ENCODE measurements at regions not wholly inside any gene's neighbourhood (a gene's known extent, or its start where the extent isn't known, plus 50 kb on each side); places are given as distances from the start of the nearest gene placed in this dataset.

DNA sequence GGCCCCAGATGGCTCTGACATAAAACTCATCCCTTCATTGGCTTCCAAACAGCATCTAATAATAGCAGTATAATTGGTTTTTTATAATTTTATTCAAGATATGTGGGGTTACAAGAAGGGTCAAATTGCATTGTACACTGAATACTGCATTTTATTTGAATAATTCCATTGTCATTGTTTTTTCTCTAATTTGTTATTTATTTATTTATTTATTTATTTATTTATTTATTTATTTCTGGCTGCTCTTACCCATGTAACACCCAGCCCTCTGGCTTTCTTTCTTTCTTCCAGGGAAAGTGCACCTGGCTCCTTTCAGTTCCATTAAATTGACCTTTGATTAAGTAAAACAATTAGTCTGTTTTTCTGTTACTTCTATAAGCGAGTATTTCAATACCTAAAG lies 210.1 kb downstream of the CDH9 start:
- DNase-seq: no peak

DNA sequence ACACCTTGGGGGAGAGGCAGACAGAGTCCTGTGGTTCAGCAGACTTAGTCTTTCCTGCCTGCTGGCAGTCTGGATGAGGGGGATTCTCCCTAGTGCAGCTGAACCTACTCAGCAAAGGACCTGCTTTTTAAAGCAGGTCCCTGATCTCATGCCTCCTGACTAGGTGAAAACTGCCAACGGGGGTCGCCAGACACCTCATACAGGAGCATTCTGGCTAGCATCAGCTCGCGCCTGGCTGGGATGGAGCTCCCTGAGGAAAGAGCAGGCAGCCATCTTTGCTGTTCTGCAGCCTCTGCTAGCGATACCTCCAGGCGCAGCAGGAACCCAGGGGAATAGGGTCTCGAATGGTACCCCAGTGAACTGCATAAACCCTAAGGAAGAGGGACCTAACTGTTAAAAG lies 225.2 kb downstream of the CDH9 start:
- no peak for DNase-seq

DNA sequence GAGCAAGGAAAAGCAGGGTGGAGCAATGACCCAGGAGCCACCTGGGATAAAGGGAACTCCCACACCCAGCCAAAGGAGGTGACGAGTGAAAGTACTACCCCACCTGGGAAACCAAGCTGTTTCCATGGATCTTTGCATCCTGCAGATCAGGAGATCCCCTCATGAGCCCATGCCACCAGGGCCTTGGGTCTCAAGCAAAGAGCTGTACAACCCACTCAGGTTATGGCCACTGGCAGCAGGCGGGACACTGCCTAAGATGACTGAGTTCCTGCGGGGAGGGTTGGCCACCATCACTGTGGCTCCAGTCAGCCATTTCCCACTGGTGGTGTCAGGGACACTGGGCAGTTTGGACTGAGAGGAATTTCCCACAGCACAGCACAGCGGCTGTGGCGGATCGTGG lies 225.7 kb downstream of the CDH9 start:
- DNase-seq: no peak

DNA sequence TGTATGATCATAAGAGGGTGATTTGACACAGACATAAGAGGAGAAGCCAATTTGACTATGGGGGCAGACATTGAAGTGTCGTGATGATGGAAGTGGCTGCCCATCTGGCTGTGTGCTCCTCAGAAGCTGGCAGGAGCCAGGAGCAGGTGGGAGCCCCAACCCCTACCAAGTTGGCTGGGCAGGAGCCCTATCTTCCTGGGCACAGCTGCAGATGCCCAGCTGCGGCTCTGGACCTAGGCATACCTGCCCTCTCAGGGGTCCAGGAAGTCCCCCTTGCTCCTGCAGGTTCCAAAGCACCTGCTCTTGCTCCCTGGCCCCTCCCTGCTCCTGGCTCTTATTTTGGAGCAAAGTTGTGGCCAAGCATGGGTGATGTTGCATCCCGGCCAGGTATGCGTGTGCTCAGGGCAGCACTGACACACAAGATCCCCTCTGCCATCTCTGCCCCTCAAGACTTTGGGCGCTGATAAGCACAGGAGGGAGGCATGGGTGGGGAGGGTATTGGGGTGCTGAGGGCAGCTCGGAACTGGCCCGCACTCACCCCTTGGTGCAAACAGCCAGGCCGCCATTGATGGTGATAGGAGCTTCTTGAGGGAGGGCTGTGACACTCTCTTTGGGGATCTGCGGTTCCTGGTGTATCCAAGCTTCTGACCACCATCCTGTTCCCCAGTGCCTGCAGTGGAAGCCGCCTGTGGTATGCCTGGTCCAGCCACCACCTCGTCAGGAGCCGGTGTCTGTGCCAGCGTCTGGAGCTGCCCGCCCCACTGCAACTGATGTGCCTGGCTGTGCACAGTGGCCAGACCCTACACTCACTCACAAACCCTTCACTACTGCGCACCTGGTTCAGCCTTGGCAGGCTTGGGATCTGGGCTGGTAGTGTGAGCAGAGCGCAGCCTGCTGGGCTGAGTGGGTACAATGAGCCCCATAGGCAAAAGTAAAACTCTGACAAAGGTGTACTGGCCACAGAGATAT lies 230.9 kb downstream of the CDH9 start:
- DNase-seq: no peak

DNA sequence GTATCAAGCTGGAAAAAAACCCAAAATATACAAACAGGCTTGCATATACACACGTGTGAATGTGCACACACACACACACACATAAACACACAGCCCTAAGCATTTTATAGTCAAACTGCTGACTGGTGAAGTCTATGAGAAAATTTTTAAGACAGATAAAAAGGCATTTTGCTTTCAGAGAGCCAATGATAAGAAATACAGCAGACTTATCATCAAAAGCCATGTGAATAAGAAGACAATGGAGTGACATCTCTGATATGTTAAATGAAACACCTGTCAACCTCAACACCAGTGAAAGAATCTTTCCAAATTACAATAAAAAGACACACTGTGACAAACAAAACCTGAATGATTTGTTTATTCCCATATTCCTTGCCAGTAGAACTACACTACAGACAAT lies 233.3 kb downstream of the CDH9 start:
- no peak for DNase-seq

DNA sequence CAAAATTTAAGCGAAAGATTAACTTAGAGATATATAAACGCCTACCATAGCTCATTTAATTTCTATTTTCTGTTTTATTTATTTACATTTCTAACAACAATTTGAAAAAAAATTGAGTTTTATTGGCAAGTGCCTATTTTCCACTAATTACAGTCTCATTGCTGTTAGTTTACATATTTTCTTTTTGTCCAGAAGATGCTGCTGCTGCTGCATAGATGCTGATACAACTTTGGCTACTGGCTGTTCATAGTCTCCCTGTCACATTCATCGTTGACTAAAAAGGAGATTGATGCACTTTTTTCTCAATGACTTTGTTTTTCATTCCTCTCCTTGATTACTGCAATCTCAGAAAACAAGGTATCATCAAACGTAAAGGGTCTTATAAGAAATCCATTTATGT lies 235.4 kb downstream of the CDH9 start:
- no peak for DNase-seq

DNA sequence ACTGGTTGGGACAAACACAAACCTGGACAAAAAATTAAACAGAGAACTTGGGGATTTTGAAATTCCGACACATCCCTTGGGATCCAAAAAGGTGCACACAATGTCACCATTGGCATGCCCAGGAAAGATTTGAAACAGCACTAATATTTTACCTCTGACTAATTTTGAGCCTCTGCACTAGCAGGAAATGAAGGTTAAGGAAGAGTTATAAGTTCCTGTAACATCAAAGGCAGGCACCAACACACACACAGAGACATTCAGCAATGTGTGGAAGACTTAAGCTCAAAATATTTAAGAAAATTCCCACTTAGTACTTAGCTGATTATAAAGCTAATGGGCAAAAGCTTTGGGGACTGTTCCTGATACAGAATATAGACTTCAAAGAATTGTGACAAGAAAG lies 247.0 kb downstream of the CDH9 start:
- DNase-seq: no peak

DNA sequence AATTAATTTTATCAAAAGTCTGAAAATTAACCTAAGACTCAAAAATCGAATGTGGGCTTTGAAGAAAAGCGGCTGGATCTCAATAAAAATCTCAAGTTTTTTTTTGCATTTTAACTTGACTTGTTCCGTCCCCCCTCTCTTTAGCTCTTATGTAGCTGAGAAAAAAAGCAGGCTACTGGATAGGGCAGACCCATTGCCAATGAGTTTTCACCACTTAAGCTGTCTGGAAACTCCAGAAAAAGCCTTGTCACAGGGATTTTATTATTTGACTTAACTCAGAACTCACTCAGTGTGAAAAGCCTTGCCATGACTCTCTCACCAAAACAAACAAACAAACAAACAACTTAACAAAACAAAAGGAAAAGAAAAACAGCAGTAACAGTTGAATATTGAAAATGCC lies 247.4 kb downstream of the CDH9 start:
- DNase-seq: no peak

DNA sequence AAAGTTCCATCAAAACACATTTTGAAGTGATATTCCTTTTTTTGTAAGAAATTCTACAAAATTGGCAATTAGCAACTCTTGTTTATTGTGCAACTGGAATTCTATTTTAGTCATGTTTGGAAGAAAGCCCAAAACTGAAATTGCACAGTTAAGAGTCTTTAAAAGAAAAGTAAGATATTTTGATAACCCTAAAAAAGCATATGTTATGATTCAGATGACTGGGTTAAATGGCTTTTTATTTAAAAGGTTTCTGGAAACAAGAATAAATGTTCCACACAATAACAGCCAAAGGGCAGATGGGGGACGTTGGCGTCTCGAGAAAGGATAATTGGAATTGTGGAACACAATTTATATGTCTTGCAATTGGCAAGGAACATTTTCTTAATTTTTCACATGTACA lies 275.2 kb downstream of the CDH9 start:
- DNase-seq: no peak

DNA sequence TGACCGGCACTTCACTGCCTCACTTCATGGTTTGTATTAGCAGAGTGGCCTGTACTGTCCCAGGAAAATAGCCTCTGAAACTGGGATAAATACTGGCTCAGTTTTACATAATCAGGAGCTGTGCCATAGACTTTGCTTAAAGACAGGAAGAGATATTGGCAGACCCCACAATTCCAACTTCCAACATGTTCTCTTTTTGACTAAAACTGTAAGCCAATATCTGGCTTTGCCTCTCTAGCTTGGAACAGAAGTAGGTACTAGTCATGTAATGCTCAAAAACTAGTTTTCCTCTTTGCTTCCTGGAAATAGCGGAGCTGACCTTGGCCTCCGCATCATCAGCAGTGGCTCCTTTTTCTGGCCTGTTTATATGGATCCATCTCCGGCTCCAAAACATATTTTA lies 276.9 kb downstream of the CDH9 start:
- DNase-seq: no peak

DNA sequence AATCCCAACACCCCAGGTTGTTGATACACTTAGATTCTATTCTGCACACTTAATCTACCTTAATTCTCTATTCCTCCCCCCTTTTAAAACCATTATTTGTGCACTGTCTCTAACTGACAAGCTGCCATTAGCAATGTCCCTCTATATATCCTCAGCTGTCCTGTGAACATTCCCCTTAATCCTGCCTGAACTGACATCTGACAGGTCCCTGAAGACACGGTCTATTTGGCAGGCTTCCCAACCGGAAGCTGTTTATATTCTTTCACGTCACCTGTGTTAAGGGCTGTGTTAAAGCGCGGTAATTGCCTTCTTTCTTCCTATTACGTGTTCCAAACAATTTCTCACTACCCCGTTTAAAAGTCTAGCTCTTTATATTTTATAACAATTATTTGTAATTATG lies 277.3 kb downstream of the CDH9 start:
- DNase-seq: peak; percentile 95

DNA sequence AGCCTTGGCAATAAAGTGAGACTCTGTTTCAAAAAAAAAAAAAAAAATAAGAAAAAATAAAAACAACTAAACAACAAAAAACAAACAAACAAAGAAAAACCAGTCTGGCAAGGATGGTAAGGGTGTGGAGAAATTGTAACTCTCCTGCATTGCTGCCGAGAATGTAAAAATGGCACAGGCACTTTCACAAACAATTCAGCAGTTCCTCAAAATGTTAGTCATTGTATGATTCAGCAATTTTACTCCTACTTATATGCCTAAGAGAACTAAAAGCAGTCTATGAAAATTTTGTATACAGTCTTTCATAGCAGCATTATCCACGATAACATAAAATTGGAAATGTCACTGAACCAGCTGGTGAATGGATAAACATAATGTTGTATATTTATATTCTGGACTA lies 280.4 kb downstream of the CDH9 start:
- DNase-seq: no peak

DNA sequence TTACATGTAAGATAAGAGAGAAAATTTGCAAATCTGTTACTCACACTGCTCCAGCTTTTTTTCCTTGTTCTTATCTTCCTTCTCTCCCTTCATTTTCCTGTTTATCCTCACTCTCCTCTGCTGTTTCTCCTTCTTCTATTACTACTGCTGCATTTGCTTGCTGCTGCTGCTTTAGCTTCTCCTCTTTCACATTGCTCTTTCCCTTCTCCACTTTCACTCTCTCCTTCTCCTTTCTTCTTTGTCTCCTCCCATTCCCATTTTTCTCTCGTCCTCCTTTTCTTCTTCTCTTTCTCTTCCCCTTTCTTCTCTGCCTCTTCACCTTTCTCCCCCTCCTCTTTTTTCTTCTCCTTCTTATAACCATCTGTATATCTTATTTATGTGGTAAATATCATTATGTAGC lies 288.6 kb downstream of the CDH9 start:
- DNase-seq: no peak

DNA sequence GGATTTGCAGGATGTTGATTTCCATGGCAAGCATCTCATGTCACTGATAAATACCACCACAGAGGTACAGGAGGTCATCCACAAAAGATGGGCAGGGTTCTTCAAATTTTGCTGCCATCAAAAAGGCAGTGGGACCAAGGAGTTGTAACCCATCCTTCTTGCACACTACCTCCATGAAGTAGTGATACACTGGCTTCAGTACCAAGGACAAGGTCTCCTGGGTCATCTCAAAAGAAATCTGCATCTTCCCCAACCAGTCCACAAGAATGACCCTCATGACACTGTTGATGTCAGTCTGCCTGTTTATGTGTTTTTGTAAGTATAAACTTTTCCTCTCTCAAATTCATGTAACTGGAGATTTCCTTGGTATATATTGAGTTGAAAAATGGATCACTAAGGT lies 298.2 kb downstream of the CDH9 start:
- DNase-seq: no peak

DNA sequence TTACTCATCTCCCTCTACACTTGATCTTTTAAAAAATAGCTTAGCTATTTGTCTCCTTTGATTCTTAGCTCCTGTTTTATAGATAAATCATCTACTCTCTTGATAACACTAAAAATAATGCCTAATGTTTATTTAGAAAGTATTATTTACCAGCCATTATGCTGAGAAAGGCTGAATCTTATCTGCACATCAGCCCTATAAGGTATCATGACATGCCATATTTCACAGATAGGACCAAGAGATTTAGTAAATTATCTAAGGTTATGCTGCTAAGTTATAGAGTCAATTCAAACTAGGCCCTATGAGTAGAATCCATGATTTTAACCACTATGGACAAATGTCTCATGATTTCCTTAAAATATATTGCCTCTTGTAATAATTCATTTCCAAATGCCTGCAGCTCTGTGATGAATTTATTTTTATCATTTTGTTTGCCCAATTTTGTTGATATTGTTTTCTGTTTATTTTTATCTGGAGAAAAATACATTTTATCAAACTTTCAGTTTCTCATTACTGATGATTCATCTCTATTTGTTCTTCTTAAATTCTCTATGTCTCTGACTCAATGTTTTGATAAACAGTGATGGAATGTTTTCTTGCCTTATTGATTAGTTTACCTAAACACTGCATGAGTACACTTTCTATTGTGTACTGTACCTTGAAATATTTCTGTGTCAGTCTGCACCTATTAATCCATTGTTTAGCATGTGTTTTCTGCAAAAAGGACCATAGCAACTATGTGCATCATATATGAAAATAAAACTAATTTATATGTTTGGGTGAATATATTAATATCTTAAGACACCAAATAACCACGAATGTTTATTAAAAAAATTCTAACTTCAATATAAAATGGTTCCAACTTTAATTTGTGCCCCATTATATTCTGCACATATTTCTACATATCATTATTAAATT lies 300.8 kb downstream of the CDH9 start:
- no peak for DNase-seq

DNA sequence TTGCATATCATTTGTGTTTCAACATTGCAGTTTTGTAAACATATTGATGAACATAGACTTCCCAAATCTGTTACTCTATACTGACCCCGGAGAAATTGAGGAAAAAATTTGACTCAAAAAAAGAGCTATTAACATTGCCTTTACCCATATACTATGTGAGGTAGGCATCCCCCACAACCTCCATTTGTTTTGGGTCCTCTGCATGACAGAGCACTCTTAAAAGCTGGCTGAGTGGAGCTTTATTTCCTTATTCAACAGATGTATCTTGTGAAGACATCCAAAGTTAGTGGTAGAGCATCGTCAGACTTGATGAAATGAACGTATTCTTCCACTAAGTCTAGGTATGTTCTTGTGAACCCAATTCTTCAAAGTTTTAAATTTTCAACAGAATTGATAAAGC lies 310.5 kb downstream of the CDH9 start:
- no peak for DNase-seq

DNA sequence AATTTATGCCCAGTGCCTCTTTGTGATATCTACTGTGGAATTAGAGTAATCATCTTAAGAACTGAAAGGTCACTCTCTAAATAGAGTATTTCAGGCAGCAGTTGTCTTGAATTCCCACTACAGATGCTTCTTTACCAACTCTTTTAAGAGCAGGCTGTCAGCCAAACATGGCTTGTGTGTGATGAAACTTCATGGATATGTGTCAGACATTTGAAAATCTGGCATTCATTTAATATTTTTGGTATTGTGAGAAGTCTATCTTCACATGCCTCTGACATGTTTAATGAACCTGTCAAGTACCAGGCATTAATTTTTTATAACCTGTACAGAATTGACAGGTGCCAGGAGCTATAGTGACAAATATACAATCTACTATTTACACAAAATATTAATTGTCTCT lies 318.6 kb downstream of the CDH9 start:
- DNase-seq: no peak

DNA sequence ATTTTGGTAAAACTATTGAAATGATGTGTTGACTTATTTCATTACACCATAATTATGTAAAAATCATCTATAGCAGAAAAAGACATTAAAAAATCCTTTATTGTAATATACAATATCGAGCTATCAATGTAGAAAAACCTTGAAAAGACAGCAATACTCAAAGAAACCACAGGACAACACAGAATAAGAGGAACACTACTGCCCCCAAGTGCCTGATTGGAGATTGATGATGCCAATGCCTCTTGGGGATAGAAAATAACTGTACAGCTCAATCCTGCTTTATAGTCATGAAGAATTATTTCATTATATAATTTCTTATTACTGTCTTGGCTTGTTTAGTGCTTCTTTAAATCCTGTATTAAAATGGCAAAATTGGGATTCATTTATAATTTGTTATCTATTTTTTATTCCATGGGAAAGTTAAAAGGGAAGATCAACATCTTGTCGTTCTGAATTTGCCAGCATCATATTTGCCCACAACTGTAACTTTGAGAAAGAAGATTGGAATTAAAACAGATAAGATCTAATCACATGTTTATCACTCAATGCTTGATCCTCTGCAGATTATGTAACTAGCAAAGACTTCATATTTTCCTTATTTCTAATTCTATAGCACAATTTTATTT lies 337.5 kb downstream of the CDH9 start:
- DNase-seq: peak; percentile 45

DNA sequence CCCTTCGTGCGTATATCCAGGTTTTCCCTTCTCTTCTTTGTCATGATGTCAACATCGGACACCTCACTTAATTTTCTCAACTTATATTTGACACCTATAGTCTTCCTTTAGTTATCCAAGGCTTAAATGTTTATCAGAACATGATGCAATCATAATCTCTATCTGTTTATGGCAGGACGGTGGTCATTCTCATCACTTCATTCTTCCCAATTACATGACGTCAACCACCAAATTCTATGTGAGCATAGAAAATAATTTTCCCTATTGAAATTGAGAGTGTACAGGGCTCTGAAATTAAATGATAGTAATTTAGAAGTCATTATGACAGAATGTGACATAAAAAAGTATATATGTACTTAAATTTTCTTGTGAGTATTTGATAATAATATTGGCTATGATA lies 345.4 kb downstream of the CDH9 start:
- DNase-seq: no peak

DNA sequence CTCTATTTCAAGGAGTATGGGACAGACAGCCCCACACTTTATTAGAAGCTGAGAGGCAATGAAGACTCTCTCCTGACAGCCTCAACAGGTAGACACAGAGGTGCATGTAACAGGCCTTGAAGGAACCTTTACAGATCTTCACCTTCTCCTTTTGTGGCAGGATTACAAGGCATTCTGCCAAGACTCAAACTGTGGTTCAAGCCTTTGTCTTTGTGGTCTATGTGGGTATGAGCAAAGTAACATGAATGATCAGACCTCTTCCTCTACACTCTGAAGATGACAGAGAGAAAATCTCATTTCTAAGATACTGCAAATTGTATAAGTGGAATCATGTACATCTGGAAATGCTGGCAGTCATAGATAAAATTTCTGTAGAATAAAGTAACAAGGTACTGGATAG lies 346.9 kb downstream of the CDH9 start:
- no peak for DNase-seq

DNA sequence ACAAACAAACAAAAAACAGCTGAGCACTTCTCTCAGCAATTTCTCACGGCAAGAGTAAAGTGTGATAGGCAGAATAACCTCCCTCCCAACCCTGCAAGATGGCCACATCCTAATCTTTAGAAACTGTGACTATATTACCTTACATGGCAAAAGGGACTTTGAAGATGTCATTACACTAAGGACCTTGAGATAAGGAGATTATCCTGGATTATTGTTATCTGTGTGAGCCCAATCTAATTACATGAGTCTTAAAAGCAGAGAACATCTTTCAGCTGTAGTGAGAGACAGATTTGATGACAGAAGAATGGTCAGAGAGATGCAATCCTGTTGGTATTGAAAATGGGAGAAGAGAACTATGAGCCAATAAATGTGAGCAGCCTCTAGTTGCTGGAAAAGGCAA lies 347.9 kb downstream of the CDH9 start:
- DNase-seq: no peak

DNA sequence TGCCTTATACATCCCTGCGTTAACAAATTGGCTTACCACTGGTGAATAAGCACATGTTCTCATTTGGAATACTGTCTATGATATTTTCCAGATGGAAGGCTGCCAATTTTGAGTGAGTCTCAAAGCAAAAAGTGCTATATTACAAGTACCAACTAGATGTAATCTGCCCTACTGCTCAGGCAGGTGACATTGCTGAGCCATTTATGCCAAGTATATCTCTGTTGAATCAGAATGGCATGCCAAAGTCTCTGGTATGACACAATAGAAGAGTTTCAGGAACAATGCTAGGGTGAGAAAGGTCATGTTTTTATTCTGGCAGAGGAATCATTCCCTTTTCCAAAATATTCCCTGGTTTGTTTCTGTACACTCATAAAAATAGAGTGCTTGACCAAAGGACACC lies 356.5 kb downstream of the CDH9 start:
- DNase-seq: peak; percentile 68

DNA sequence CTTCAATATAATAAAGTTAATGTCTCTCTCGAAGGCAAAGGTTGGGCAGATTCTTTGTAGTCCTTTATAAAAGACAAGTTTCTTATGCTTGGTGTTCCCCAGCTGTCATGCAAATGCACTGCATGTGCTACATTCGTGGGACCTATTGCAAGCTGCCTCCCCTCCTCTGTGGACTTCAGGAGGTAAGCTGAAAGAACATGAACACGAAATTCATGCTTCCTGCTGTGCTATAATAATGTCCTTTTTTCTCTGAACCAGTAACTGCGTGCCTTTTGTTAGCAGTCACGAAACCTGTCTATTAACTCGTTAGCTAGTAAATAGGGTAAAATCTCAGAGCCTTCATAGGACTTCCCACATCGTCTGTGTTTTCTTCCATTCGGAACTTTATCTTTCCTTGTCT lies 363.5 kb downstream of the CDH9 start:
- peak; percentile 66 for DNase-seq

DNA sequence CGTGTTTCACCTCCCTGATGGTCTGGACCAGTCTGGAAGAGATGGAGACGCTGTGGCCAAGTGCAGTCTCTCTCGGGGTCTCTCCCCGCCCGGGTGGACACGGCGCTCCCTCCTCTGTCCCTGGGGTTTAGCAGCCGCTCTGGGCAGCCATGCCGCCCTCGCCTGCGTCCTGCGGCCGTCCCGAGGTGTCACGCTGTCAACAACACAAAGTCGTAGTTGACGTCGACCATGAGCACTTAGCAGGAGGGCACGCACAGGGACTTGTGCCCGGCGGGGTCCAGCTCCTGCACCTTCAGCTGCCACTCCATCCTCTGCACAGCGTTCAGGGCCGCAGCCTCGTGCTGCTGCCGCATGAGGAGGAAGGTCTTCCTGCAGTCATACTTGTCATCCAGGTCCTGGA lies 368.9 kb downstream of the CDH9 start:
- no peak for DNase-seq

Measured in NCI-H345 (cell line).